Suprapubic skin (tissue), 4 donors: ENCODE measurements at regions not wholly inside any gene's neighbourhood (a gene's known extent, or its start where the extent isn't known, plus 50 kb on each side); places are given as distances from the start of the nearest gene placed in this dataset.

ENCODE experiments used
- CTCF ChIP-seq, 2 donors: fragments of 200-600 bp in 1 of 2; fragments of 450-650 bp in 1 of 2; sonication (generic) in 1 of 2; IDR thresholded peaks; one replicate each; pipeline ENCODE4 v1.5.1; 2016 to 2019; ENCODE audit warnings: antibody characterized with exemption in 2 of 2, mild to moderate bottlenecking in 1 of 2, moderate library complexity in 1 of 2
- EP300 ChIP-seq: sonication (generic); formaldehyde crosslinking; IDR thresholded peaks from one replicate; pipeline ENCODE4 v1.6.1; 2017; ENCODE audit warnings: antibody characterized with exemption
- POLR2A ChIP-seq, 2 donors: fragments of 450-650 bp; IDR thresholded peaks; one replicate each; pipeline ENCODE4 v1.6.1; 2017; ENCODE audit warnings: antibody characterized with exemption in 2 of 2, mild to moderate bottlenecking in 2 of 2, moderate library complexity in 2 of 2
- POLR2AphosphoS5 ChIP-seq, 3 donors: sonication (generic); formaldehyde crosslinking; IDR thresholded peaks; one replicate each; pipeline ENCODE4 v1.6.1; 2017; ENCODE audit warnings: antibody characterized with exemption in 3 of 3

DNA sequence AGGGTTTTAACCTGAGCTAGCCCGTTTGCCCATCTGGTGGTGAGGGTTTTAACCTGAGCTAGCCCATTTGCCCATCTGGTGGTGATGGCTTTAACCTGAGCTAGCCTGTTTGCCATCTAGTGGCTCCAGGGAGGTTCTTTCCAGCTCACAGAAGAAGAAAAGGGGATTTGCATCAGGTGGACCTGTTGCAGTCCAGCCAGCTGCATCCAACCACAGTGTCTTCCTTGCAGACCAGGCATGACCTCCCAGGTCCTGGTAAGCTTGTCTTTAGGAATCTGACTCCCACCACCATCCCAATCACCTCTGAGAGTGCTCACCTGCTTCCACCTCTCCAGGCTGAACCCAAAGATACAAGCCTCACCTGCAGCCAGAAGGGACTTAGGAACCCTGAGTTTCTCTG lies 62.4 kb upstream of the EMX2 start:
- TF ChIP-seq CTCF (IDR thresholded peaks at IDR 0.05) (no peak), POLR2A (IDR thresholded peaks at IDR 0.05) (no peak), EP300 (no peak), POLR2AphosphoS5 (IDR thresholded peaks at IDR 0.05) (no peak)
